ENCODE measurements at regions not wholly inside any gene's neighbourhood (a gene's known extent, or its start where the extent isn't known, plus 50 kb on each side); places are given as distances from the start of the nearest gene placed in this dataset.
"Not testable (repeated sequence)": the region's sequence is repeated elsewhere in the genome, so short reads cannot be mapped to it uniquely, and the experiment has no call there.

DNA sequence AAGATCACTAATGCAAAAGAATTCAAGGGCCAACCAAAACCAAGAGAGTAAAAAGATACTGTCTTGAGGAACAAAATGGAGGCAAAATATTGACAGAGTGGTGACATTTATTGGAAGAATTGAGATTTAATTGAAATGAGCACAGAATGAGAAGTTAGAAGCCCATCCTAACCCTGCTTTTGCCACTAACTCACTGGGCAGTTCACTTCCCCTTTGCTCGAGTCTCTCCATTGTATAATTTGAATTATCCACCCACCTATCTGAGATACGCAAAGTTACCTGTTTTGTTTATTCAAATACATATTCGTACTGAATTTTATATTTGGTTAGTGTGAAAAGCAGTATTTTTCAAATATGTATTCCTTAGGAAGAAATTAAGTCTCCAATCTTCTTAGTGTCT, 204.5 kb upstream of the PRDM1 start:
- DNase-seq (ENCODE audit: low read depth in 2 of 2), result no peak

DNA sequence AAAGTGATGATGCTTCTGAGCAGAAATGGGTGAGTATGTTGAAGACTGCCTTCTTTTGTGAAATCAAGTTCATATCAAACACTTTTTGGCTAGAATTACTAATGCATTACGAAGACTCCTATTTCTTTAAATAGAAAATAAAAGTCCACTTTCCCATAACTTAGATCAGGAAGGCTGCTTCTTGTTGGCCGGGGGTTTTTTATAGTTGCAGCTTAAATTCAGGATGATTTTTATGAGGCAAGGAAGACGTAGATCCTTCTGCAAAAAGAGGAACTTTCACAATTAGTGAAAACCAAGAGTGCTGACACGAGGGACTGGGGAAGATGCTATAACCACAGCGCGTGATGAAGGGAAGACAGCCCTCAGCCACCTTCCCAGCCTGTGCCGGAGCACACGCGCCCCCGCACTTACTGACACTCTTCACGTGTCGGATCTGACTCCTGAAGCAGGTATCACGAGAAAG, 206.1 kb upstream of the PRDM1 start:
- no peak for DNase-seq (ENCODE audit: low read depth in 2 of 2)

DNA sequence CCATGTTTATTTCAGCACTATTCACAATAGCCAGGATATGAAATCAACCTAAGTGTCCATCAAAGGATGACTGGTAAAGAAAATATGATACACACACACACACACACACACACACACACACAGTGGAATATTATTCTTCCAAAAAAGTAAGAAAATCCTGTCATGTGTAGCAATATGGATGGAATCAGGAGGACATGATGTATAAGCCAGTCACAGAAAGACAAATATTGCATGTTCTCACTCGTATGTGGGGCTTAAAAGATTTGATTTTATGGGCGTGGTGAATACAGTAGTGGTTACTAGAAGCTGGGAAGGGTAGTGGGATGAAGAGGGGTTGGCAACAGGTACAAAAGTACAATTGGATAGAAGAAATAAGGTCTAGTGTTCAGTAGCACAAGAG, 207.0 kb upstream of the PRDM1 start:
- no peak for DNase-seq (ENCODE audit: low read depth in 2 of 2)

DNA sequence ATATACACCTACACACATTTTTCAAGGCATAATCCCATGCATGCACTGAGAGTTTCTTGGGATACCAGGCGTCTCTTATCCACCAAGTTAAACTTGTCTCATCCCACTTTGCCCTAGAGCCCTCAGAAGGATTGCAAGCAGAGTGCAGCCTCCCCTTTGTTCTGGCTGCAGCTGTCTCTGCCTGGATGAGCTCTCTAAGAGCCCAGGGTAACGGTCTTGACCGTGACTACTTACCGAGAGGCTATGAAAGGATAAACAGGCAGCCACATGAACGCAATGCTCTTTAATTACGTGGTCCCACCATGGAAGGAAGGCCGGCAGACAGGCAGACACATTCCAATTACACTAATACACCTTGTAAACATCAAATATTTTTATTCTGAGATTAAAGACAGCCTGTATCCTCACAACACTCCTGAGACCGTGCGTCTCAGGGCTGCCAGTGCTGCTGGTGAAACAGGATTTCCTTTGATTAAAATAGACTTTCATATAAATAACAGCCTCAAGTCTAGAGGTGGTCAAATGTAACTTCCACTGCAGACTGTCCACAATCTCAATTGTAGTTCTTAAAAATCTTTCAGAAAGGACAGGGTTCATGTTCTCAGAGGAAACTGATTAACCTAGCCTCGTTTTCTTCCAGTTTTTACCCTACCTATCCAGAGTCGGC, 210.0 kb upstream of the PRDM1 start:
- no peak for DNase-seq (ENCODE audit: low read depth in 2 of 2)

DNA sequence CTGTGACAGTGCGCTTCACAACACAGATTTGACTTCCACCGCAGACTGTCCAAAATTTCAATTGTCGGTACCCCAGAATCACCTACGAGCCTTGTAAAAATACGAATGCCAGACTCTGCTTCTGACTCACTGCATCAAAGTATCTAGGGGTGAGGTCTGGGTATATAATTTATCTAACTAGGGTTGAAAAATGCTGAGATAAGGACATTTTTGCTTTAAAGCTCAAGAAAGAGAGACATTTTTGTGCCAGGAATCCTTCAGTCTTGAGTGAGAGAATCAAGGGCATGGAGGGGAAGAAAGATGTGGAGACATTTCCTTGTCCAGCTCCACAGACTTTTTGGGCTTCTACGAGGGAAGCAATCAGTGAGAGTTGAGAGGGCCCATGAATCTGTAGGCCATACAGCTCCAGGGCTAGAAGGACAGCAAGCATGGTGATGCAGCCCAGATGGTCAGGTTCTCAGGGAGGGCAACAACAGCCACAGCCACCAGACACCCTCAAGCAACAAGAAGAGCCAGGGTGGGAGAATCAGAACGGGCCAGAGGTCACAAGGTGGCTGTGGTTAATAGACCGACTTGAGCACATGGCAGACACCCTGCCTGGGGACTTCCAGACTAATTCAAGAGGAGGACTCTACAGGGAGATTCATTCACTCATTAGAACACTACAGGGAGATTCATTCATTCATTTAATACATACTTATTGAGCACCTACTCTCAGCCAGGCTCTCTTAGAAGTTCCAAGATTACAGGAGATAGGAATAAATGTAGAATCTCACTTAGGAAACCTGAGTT, 211.1 kb upstream of the PRDM1 start:
- no peak for DNase-seq (ENCODE audit: low read depth in 2 of 2)

DNA sequence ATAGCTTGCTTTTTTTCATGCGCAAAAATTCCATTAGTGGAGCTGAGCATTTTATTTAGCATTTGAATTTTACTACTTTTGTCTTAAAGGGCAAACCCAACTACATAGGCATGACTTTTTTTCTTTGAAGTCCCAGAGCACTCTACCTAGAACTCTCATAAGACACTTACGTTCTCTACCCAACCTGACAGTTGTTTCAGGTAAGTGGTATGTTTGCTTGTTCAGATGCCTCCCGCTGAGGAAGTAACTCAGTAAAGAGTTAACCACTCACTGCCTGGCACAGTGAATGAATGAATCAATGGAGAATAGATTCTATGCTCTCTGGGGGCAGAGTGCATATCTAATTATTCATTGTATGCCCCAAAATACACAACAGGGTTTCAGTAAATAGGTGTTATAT, 212.3 kb upstream of the PRDM1 start:
- DNase-seq (ENCODE audit: low read depth in 2 of 2), result no peak

DNA sequence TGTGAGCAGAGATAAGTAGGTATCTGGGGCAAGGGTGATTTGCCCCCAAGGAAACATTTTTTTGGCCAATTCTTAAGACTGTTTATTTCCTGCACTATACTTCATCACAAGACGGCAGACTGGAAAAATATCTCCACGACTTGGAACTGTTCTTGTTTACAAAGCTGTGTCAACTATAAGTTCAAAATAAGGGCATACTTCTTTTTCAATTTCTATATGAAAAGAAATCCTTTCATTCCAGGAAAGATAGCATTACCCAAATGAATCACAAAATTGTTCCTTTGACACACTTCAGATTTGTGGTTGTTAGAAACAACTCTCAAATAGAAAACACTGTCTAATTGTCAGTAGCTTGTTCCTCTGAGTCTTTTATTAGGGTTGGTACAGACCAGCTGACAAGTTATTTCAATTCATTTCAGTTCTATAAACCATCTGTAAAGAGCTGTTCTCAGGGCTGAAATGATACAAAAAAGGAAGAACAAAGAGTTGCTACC, 212.9 kb upstream of the PRDM1 start:
- DNase-seq (ENCODE audit: low read depth in 2 of 2), result no peak

DNA sequence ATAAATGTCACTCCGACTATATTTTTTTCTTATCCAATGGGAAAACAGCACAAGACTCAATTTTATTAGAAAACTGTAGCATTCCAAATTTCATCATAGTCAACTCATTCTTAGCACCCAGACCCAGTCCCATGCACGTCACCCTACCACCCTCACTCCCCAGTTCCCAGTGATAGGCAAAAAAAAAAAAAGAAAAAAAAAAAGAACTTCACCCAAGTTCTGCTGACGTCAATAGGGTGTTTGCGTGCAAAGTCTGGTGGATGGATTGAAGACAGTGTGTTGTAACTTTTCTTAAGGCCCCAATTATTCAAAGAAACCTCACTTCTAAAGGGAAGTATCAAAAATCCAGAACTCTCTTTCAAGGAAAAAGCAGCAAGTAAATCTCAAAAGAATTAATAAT, 213.9 kb upstream of the PRDM1 start:
- no peak for DNase-seq (ENCODE audit: low read depth in 2 of 2)

DNA sequence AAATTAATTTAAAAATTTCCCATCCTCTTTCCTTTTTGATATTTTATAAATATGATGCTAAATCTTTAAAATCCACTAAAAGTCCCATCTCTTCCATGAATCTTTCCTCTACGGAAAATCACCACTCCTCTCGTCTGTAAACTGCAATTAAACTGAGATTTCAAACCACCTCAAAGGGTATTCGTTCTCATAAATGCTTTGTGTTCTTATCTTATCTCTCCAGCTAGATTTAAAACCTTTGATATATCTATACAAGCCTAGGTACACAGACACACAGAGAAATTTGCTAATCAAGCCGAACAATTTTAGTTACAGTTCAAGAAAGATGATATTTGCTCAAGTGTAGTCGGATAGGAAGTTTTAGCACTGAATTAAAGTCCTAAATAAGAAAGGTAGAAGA, 214.6 kb upstream of the PRDM1 start:
- no peak for DNase-seq (ENCODE audit: low read depth in 2 of 2)

DNA sequence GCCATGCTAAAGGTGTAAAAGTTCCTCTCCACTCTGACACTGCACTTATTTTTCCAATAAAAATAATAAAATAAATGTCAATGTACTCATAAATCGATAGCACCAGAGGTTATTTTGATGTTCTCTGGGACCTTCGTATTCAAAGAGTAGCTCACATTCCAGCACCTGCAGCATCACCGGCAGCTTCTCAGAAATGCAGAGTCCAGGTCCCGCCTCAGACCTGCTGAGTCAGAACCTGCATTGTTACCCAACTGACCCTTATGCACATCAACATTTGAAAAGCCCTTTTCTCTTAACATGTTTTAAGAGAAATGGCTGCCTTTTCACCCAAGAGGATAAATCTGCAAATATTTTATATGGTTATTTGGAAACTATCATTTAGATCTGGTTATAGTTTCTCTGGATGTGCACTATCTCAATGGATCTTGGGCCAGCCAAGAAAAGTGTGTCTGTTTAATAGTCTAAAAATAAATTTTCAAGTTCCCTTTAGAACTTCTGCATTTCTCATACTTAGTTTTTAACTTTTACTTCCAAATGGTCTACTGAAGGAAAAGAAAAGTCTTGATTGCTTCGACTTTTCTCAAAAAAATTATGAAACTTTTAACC, 216.2 kb upstream of the PRDM1 start:
- DNase-seq (ENCODE audit: low read depth in 2 of 2), result no peak

DNA sequence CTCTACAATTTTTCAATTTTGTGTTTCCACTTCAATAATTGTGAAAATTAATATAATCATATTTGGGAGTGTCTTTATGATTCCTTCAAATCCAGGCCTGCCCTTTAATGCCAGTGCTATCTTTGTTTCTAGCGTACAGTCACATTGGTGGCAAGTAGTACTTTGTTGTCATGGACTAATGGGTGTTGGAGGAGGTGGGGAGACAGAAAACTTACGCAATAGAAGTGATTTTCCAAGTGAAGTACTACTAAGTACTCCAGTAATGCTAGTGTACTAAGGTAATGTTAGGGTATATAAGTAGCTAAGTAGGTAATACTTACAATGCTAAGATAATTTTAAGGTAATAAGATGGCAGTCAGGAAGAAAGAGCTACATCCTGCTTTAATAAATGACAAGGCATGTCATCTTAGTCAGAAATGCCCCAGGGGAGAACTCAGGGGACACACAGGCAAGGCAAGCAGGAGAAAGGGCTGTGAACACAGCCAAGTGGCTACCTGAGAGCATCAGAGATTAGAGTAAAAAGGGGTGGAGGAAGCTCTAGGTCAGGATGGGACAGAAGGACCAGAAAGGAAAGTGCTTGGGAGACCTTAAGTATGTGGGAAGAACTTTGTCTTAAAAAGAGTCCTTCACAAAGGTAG, 217.2 kb upstream of the PRDM1 start:
- DNase-seq (ENCODE audit: low read depth in 2 of 2), result no peak

DNA sequence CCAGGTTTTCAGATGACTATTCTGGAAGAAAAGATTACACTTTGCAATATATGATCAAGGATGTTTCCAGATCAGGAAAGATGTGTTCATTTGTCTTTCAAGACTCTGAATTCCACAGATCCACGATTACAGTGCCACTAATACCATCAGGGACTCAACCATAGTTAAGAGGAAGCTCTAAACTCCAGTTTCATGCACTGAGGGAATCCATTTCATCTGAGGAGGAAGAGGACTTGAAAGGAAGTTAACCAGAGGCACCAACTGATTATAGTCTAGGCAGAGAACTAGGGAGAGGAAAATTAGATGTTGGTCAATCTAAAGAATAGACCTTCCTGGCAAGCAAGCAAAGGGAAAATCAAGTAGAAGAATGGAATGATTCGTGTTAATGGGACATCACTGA, 218.3 kb upstream of the PRDM1 start:
- DNase-seq (ENCODE audit: low read depth in 2 of 2), result no peak

DNA sequence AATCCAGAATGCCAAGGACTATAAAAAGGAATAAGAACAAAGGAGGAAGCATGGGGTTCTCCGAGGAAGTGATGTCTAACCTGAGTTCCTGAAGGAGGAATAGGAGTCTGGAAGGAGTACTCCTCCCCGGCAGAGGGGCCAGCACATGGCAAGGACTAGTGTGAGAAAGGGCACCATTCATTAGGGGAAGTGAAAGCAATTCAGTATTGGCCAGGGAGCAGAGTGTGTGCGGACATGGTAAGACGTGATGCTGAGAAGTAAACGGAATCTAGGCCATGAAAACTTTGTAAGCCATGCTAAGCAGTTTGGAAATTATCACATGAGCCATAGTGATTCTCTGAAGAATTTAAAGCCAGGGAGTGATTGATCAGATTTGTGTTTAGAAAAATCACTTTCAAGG, 218.9 kb upstream of the PRDM1 start:
- DNase-seq (ENCODE audit: low read depth in 2 of 2), result no peak

DNA sequence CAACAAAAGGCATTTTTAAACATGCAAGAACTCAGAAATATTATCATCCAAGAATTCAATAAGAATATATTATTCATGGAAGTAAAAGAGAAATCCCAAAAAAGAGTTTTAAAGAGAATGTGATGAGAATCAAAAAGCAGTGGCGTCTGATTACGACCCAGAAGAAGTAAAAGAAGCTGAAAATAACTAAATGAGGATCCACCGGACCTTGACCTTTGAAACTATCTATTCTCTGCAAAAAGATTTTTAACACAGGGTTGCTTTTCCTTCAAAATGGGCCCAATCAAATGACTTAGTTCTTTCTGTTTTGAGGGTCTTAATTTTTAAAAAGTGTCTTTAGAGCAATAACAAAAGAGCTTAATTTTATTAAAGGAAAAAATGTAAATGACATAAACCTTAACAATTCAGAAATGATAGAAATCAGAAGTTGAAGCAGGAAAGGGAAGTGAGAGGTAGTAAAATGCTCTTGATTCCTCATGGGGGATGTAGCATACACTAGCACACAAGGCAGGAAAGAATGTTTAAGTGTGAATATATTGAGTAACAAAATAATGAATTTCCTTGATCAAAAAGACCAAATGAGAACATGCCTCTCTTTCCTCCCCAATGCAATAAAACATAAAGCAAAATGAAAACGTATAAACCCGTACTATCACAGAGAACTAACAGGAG, 223.1 kb upstream of the PRDM1 start:
- DNase-seq (ENCODE audit: low read depth in 2 of 2), result no peak

DNA sequence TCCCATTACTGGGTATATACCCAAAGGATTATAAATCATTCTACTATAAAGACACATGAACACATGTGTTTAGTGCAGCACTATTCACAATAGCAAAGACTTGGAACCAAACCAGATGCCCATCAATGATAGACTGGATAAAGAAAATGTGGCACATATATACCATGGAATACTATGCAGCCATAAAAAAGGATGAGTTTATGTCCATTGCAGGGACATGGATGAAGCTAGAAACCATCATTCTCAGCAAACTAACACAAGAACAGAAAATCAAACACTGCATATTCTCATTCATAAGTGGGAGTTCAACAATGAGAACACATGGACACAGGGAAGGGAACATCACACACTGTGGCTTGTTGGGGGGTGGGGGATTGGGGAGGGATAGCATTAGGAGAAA, 225.2 kb upstream of the PRDM1 start:
- not testable (repeated sequence) for DNase-seq (ENCODE audit: low read depth in 2 of 2)

DNA sequence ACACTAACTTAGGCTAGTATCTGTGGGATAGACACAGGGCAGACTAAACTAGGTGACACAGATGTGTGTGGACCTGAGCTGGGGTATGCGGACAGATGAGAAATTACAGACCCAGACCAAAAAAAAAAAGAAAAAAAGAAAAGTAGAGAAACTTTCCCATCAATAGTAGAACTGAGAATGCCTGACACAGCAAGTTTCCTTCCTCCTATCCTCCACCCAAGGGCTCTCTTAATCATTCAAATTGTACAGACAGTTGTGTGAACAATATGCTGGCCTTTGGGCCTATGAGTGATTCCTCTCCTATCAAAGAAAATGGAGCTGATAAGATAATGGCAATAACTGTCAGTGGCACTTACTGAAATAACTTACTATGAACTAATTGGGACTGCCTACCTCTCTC, 226.7 kb upstream of the PRDM1 start:
- DNase-seq (ENCODE audit: low read depth in 2 of 2), result no peak

DNA sequence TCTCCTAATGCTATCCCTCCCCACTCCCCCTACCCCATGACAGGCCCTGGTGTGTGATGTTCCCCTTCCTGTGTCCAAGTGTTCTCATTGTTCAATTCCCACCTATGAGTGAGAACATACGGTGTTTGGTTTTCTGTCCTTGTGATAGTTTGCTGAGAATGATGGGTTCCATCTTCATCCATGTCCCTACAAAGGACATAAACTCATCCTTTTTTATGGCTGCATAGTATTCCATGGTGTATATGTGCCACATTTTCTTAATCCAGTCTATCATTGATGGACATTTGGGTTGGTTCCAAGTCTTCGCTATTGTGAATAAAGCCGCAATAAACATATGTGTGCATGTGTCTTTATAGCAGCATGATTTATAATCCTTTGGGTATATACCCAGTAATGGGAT, 227.5 kb upstream of the PRDM1 start:
- DNase-seq (ENCODE audit: low read depth in 2 of 2), result not testable (repeated sequence)

DNA sequence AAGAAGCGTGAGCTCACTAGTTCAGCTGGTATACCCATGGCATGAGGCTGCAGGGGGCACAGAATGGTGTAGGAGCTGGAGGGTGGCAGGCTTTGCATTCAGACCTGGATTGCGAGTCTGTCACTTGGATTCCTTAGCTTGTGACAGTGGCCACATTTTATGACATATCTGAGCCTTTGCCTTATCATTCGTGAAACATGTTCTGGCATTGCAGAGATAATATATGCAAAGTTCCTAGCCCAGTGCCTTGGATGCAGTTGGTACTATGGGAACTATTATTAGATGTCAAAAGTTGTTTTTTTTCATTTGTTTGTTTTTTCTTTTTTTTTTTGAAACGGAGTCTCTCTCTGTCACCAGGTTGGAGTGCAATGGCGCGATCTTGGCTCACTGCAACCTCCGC, 230.7 kb upstream of the PRDM1 start:
- no peak for DNase-seq (ENCODE audit: low read depth in 2 of 2)

DNA sequence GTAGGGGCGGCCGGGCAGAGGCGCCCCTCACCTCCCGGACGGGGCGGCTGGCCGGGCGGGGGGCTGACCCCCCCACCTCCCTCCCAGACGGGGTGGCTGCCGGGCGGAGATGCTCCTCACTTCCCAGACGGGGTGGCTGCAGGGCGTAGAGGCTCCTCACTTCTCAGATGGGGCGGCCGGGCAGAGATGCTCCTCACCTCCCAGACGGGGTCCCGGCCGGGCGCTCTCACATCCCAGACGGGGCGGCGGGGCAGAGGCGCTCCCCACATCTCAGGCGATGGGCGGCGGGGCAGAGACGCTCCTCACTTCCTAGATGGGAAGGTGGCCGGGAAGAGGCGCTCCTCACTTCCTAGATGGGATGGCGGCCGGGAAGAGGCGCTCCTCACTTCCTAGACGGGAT, 232.2 kb upstream of the PRDM1 start:
- not testable (repeated sequence) for DNase-seq (ENCODE audit: low read depth in 2 of 2)

DNA sequence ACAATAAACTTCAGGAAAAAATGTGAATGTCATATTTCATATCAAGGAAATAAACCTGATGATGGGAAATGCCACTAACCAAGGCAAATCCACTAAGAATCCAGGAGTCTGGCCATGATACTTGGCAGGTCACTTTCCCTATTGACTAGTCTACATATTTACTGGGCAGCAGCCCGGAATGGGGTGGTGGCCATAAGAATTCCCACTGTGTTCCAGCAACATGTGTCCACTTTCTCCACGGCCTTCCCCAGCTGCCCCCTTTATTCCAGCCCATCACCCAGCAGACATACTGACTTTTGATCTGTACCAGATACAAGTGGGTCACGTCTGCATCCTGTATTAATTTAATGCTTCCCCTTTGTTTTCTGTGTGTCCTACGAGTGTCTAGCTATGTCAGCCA, 234.5 kb upstream of the PRDM1 start:
- no peak for DNase-seq (ENCODE audit: low read depth in 2 of 2)

DNA sequence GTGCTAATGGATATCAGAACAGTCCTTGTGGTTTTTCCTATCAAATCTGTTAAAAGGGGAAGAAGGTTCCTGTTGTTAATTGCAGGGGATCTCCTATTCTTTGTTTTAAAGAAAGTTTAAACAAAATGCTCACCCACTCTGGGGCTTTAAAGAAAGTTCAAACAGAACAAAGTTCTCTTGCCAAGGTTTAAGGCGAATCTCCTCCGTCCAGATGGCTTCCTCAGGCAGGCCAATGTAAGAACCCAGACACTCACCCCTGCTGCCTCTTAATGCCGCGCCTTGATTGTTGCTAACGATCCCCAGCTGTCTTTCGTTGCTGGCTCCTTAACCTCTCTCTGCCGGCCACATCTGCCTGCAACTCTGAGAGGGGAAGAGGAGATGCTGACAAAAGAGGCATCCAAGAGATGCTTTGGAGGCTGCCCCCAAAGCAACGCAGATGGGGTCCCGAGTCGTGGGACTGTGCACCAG, 235.0 kb upstream of the PRDM1 start:
- no peak for DNase-seq (ENCODE audit: low read depth in 2 of 2)
